ENCODE measurements at regions not wholly inside any gene's neighbourhood (a gene's known extent, or its start where the extent isn't known, plus 50 kb on each side); places are given as distances from the start of the nearest gene placed in this dataset.

DNA sequence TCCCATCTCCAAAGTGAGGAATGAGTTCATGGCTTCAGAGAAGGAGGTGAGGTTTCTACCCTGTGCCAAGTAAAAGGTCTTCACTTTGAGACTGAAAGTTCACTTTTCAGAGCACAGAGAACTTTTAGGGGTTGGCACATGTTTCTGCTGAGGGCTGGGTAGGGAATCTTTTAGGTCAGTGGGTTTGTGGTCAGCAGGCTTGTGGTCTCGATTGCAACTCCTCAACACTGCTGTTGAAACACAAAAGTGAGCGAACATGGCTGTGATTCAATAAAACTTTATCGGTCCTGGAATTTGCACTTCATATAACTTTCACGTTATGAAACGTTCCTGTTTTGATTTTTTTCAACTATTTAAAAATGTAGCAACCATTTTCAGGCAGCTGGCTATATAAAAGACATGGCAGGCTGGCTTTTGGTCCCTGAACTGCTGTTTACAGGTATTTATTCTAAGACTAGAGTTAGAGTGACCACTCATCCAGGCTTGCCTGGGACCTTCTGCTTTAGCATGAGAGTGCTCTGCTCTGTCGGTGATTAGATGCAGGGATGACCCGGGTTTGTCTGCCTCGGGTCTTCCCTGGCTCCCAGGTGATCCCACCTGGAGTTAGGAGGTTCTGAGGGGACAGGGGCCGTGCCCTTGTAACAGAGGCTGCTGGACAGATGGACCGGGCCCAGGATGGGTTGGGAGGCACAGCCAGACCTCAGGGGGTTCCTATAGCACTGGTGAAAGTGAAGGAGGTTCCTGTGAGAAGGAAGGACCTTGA lies 62.7 kb upstream of the TAF1B start:
- Histone ChIP-seq H3K4me1 (peaks cover 0 to 30% (median 11%) of the 10 kb centered on the region in 6 donors), H3K27ac (peak overlapping the region in 1 of 8 donors; percentile 15), H3K4me3 (no peak overlapping the region), H3K9me3 (no peaks in the 10 kb centered on the region), H3K27me3 (replicated peaks in 1 of 7) (no peaks in the 10 kb centered on the region), H3K36me3 (no peaks in the 10 kb centered on the region)
- 73 to 82% (median 77%) methylated on average over 10 of the region's 10 CpGs for WGBS, 5 donors
- intact Hi-C loops (cut with DNase I; ENCODE audit: low total_unique reads) = no loop called here
- DNase-seq = no peak
- TF ChIP-seq POLR2AphosphoS5 (IDR thresholded peaks at IDR 0.05) (no peak), POLR2A (IDR thresholded peaks at IDR 0.05) (no peak)

DNA sequence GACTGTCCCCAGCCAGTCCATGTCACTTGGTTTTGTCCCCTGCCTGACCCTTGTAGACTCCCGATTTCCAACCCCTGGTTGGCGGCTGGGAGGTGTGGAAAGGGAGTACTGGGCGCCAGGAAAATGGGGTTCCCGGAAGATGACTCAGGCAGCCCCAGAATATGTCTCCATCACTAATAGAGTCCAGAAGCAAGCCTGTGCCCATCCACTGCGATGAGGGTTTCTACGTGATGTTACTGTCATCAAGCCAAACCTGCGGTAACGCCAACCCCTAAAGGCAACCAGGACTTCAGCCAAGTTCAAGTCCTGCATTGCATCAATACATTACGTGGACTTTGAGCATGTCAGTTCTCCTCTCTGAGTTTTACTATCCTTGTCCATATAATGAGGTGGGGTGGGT lies 62.0 kb upstream of the TAF1B start:
- 91 to 97% (median 94%) methylated on average over 9 of the region's 9 CpGs for WGBS, 5 donors
- DNase-seq = no peak

DNA sequence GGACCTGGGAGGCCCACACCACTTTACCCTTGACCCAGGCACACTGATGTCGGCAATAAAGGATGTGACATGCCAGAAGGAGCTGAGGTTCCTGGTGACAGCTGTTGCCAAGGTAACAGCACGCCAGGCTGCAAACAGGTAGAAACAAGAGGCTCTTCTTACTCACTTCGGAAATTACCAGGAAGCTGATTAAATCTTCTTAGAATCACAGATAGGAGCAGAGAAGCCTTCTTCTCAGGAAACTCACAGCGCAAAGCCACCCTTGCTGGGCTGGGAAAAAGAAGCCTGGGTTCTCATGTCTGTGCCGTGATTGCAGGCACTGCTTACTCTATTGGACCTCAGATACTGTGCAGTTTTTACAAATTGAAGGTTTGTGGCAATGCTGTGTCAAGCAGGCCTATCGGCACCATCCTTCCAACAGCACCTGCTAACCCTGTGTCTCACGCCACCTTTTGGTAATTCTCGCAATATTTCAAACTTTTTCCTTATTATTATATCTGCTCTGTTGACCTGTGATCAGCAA lies 61.0 kb upstream of the TAF1B start:
- Histone ChIP-seq H3K4me1 (peaks cover 0 to 39% (median 11%) of the 10 kb centered on the region in 6 donors), H3K27me3 (replicated peaks in 1 of 7) (no peaks in the 10 kb centered on the region), H3K9me3 (no peaks in the 10 kb centered on the region), H3K36me3 (no peaks in the 10 kb centered on the region), H3K4me3 (no peak overlapping the region), H3K27ac (no peak overlapping the region)
- no peak for DNase-seq
- intact Hi-C loops (cut with DNase I; ENCODE audit: low total_unique reads) = no loop called here
- no peak for TF ChIP-seq POLR2A (IDR thresholded peaks at IDR 0.05)
- TF ChIP-seq, protein P1, sequence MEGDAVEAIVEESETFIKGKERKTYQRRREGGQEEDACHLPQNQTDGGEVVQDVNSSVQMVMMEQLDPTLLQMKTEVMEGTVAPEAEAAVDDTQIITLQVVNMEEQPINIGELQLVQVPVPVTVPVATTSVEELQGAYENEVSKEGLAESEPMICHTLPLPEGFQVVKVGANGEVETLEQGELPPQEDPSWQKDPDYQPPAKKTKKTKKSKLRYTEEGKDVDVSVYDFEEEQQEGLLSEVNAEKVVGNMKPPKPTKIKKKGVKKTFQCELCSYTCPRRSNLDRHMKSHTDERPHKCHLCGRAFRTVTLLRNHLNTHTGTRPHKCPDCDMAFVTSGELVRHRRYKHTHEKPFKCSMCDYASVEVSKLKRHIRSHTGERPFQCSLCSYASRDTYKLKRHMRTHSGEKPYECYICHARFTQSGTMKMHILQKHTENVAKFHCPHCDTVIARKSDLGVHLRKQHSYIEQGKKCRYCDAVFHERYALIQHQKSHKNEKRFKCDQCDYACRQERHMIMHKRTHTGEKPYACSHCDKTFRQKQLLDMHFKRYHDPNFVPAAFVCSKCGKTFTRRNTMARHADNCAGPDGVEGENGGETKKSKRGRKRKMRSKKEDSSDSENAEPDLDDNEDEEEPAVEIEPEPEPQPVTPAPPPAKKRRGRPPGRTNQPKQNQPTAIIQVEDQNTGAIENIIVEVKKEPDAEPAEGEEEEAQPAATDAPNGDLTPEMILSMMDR (IDR thresholded peaks at IDR 0.05 in 8 of 11, conservative IDR thresholded peaks at IDR 0.05 in 3 of 11) = peak in 1 of 11 experiments; percentile 12
- 60 to 72% (median 68%) methylated on average over 8 of the region's 8 CpGs for WGBS, 5 donors

More for the DNA sequence above, 62.0 kb upstream of the TAF1B start:
- no peak overlapping the region for H3K4me3 ChIP-seq
- H3K9me3 ChIP-seq = no peaks in the 10 kb centered on the region
- H3K4me1 ChIP-seq = peaks cover 0 to 30% (median 11%) of the 10 kb centered on the region in 6 donors
- intact Hi-C loops (cut with DNase I; ENCODE audit: low total_unique reads) = no loop called here
- TF ChIP-seq POLR2A (IDR thresholded peaks at IDR 0.05) (no peak), POLR2AphosphoS5 (IDR thresholded peaks at IDR 0.05) (no peak)
- TF ChIP-seq, protein P1 (IDR thresholded peaks at IDR 0.05 in 8 of 11, conservative IDR thresholded peaks at IDR 0.05 in 3 of 11) = no peak
- no peak overlapping the region for H3K27ac ChIP-seq
- no peaks in the 10 kb centered on the region for H3K36me3 ChIP-seq
- no peaks in the 10 kb centered on the region for H3K27me3 ChIP-seq (replicated peaks in 1 of 7)

DNA sequence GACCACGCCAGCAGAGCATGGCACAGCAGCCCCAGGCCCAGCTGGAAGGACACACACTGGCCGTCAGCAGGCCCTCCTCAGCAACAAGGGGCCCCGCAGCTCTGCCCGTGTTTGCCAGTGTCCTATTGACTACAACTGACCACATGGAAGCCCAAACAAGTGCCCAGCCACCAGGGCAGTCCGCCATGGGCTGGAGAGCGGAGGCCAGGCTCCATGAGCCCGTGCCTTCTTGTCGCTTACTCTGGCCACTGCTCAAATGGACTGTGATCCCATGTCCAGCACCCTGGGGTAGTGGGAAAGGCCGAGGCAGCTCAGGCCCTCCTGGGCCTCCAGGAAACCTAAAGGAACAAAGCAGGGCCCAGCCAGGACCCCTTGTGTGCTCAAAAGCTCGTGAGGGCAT lies 53.9 kb upstream of the TAF1B start:
- 94 to 100% (median 96%) methylated on average over 4 to 10 of the region's 10 CpGs for WGBS, 5 donors
- H3K9me3 ChIP-seq = peaks cover 0 to 20% (median 6%) of the 10 kb centered on the region in 8 donors
- H3K4me1 ChIP-seq = peaks cover 0 to 31% (median 10%) of the 10 kb centered on the region in 6 donors
- H3K4me3 ChIP-seq = no peak overlapping the region
- TF ChIP-seq, protein P1 (IDR thresholded peaks at IDR 0.05 in 8 of 11, conservative IDR thresholded peaks at IDR 0.05 in 3 of 11) = no peak
- DNase-seq = no peak
- H3K27me3 ChIP-seq (replicated peaks in 1 of 7) = no peaks in the 10 kb centered on the region
- H3K36me3 ChIP-seq = no peaks in the 10 kb centered on the region
- intact Hi-C loops (cut with DNase I; ENCODE audit: low total_unique reads) = no loop called here
- H3K27ac ChIP-seq = no peak overlapping the region
